K562 (cell line): ENCODE measurements at regions not wholly inside any gene's neighbourhood (a gene's known extent, or its start where the extent isn't known, plus 50 kb on each side); places are given as distances from the start of the nearest gene placed in this dataset.

Experiments used
- FOXJ3 ChIP-seq: sonication (generic); formaldehyde crosslinking; IDR thresholded peaks from 2 replicates; pipeline ENCODE4 v1.4.0; 2020; ENCODE audit warnings: mild to moderate bottlenecking, missing genetic modification reagents
- ILK ChIP-seq: fragments of 450-650 bp; IDR thresholded peaks from 2 replicates; pipeline ENCODE4 v1.6.1; 2016; ENCODE audit warnings: missing genetic modification characterization, low read depth, mild to moderate bottlenecking, missing compliant biosample characterization, moderate library complexity, borderline replicate concordance
- PHB ChIP-seq: fragments of 250-450 bp; sonication (Bioruptor Pico); IDR thresholded peaks from 2 replicates; pipeline ENCODE4 v1.5.0; 2021
- ZBTB5 ChIP-seq: fragments of 450-650 bp; IDR thresholded peaks from 2 replicates; pipeline ENCODE4 v1.6.1; 2017; ENCODE audit warnings: antibody characterized with exemption
- ZNF318 ChIP-seq, 2 experiments: fragments of 450-650 bp; IDR thresholded peaks; 2 replicates each; pipeline ENCODE4 v1.6.1; 2016; ENCODE audit warnings: mild to moderate bottlenecking in 2 of 2, borderline replicate concordance in 1 of 2, low read depth in 1 of 2, moderate library complexity in 1 of 2

GRCh38 chr20:40361916-40362315 is 327.1 kb downstream of the MAFB start (continued):
- TF ChIP-seq ZNF318 (IDR thresholded peaks at IDR 0.05; ENCODE audit: borderline replicate concordance in 1 of 2, low read depth in 1 of 2) (no peak), ZBTB5 (no peak), PHB (CRISPR knock-in tag) (no peak), ILK (tag) (no peak), FOXJ3 (CRISPR knock-in tag) (no peak)
